Duodenal mucosa (tissue), 2 donors: ENCODE measurements at regions not wholly inside any gene's neighbourhood (a gene's known extent, or its start where the extent isn't known, plus 50 kb on each side); places are given as distances from the start of the nearest gene placed in this dataset.

Experiments used
- H3K27ac ChIP-seq: one replicate; pipeline ENCODE4 v1.7.0; 2013; ENCODE audit warnings: low read depth, low read length
- H3K27me3 ChIP-seq, 2 donors: one replicate each; pipeline ENCODE4 v1.7.0; 2013; ENCODE audit warnings: low read length in 2 of 2, control low read depth in 1 of 2; ENCODE audit not compliant: insufficient read depth in 2 of 2, control insufficient read depth in 1 of 2
- H3K36me3 ChIP-seq, 2 donors: one replicate each; pipeline ENCODE4 v1.7.0; 2013; ENCODE audit warnings: low read length in 2 of 2, control low read depth in 1 of 2; ENCODE audit not compliant: insufficient read depth in 2 of 2, control insufficient read depth in 1 of 2
- H3K4me1 ChIP-seq, 2 donors: one replicate each; pipeline ENCODE4 v1.7.0; 2013; ENCODE audit warnings: low read length in 2 of 2, control low read depth in 1 of 2; ENCODE audit not compliant: insufficient read depth in 2 of 2, control insufficient read depth in 1 of 2
- H3K4me3 ChIP-seq, 2 donors: one replicate each; pipeline ENCODE4 v1.7.0; 2013; ENCODE audit warnings: low read length in 2 of 2, low read depth in 1 of 2
- H3K9ac ChIP-seq, 2 donors: one replicate each; pipeline ENCODE4 v1.7.0; 2013; ENCODE audit warnings: low read length in 2 of 2, low read depth in 1 of 2
- H3K9me3 ChIP-seq, 2 donors: one replicate each; pipeline ENCODE4 v1.7.0; 2013; ENCODE audit warnings: low read length in 2 of 2, control low read depth in 1 of 2; ENCODE audit not compliant: control insufficient read depth in 1 of 2

GRCh38 chr18:25423267-25423666 is 71.3 kb upstream of the ZNF521 start:
- no peaks in the 10 kb centered on the region for H3K27me3 ChIP-seq
- H3K27ac ChIP-seq = no peak overlapping the region
- no peak overlapping the region for H3K4me3 ChIP-seq
- H3K9ac ChIP-seq = no peak overlapping the region
- no peaks in the 10 kb centered on the region for H3K9me3 ChIP-seq
- no peaks in the 10 kb centered on the region for H3K36me3 ChIP-seq
- no peaks in the 10 kb centered on the region for H3K4me1 ChIP-seq

- Histone ChIP-seq H3K9ac (no peak overlapping the region), H3K36me3 (no peaks in the 10 kb centered on the region), H3K4me3 (no peak overlapping the region), H3K27me3 (no peaks in the 10 kb centered on the region), H3K9me3 (no peaks in the 10 kb centered on the region), H3K4me1 (no peaks in the 10 kb centered on the region), H3K27ac (no peak overlapping the region)
These were observed 70.3 kb upstream of the ZNF521 start for GRCh38 chr18:25422230-25422629.

- H3K4me1 ChIP-seq = no peaks in the 10 kb centered on the region
- no peak overlapping the region for H3K4me3 ChIP-seq
- no peak overlapping the region for H3K9ac ChIP-seq
- H3K27ac ChIP-seq = no peak overlapping the region
- H3K36me3 ChIP-seq = no peaks in the 10 kb centered on the region
- H3K9me3 ChIP-seq = no peaks in the 10 kb centered on the region
- H3K27me3 ChIP-seq = no peaks in the 10 kb centered on the region
These were observed 68.3 kb upstream of the ZNF521 start for GRCh38 chr18:25420077-25420825.

GRCh38 chr18:25416374-25416773 is 64.4 kb upstream of the ZNF521 start:
- H3K27ac ChIP-seq = no peak overlapping the region
- no peaks in the 10 kb centered on the region for H3K36me3 ChIP-seq
- H3K9me3 ChIP-seq = no peaks in the 10 kb centered on the region
- no peak overlapping the region for H3K4me3 ChIP-seq
- no peaks in the 10 kb centered on the region for H3K27me3 ChIP-seq
- no peak overlapping the region for H3K9ac ChIP-seq
- no peaks in the 10 kb centered on the region for H3K4me1 ChIP-seq

GRCh38 chr18:25409971-25410370 is 58.0 kb upstream of the ZNF521 start:
- H3K9ac ChIP-seq = no peak overlapping the region
- no peaks in the 10 kb centered on the region for H3K4me1 ChIP-seq
- H3K36me3 ChIP-seq = no peaks in the 10 kb centered on the region
- no peak overlapping the region for H3K4me3 ChIP-seq
- no peak overlapping the region for H3K27ac ChIP-seq
- no peaks in the 10 kb centered on the region for H3K27me3 ChIP-seq
- no peaks in the 10 kb centered on the region for H3K9me3 ChIP-seq

- Histone ChIP-seq H3K4me1 (no peaks in the 10 kb centered on the region), H3K9ac (no peak overlapping the region), H3K36me3 (no peaks in the 10 kb centered on the region), H3K4me3 (no peak overlapping the region), H3K9me3 (no peaks in the 10 kb centered on the region), H3K27ac (no peak overlapping the region), H3K27me3 (no peaks in the 10 kb centered on the region)
These were observed 56.3 kb upstream of the ZNF521 start for GRCh38 chr18:25408293-25408692.
